NT2/D1 (cell line): ENCODE measurements at regions not wholly inside any gene's neighbourhood (a gene's known extent, or its start where the extent isn't known, plus 50 kb on each side); places are given as distances from the start of the nearest gene placed in this dataset.

Experiments
- YY1 ChIP-seq: IDR thresholded peaks from 2 replicates; pipeline ENCODE4 v1.6.1; 2011; ENCODE audit not compliant: insufficient read length, insufficient read depth
- ZNF274 ChIP-seq: IDR thresholded peaks from 2 replicates; pipeline ENCODE4 v1.6.1; 2011; ENCODE audit warnings: mild to moderate bottlenecking, low read depth, low read length

DNA sequence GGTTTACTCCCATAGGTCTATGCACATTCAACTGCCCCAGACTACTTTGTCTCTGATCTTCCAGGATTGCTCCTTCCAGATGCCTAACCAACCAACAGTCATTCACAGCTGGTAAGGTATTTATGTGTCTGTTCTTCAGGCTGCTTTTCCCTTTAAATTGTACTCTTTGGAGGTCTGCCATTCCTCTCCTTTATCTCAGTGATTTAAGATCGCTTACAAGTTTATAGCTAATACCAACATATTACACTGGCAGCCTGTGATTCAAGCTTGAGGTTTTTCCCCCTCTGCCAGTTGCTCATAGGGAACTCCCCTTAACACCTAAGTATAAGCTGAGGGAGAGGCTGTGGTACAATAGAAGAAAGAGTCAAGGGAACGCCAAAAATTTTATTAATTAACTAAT, 711.7 kb upstream of the EDIL3 start:
- no peak for TF ChIP-seq ZNF274
- no peak for TF ChIP-seq YY1
